Esophagus muscularis mucosa (tissue), 4 donors: ENCODE measurements at regions not wholly inside any gene's neighbourhood (a gene's known extent, or its start where the extent isn't known, plus 50 kb on each side); places are given as distances from the start of the nearest gene placed in this dataset.

Source experiments
- EP300 ChIP-seq: sonication (generic); formaldehyde crosslinking; IDR thresholded peaks from one replicate; pipeline ENCODE4 v1.6.1; 2017; ENCODE audit warnings: antibody characterized with exemption
- POLR2A ChIP-seq: fragments of 450-650 bp; IDR thresholded peaks from one replicate; pipeline ENCODE4 v1.6.1; 2017; ENCODE audit warnings: antibody characterized with exemption, moderate library complexity, mild to moderate bottlenecking, low read depth
- TF ChIP-seq, protein P1 (sequence below), 3 experiments: fragments of 200-600 bp in 2 of 3; fragments of 450-650 bp in 1 of 3; sonication (generic) in 2 of 3; IDR thresholded peaks; one replicate each; pipeline ENCODE4 v1.5.1; 2017 to 2019; ENCODE audit warnings: antibody characterized with exemption in 3 of 3, mild to moderate bottlenecking in 2 of 3, moderate library complexity in 1 of 3

DNA sequence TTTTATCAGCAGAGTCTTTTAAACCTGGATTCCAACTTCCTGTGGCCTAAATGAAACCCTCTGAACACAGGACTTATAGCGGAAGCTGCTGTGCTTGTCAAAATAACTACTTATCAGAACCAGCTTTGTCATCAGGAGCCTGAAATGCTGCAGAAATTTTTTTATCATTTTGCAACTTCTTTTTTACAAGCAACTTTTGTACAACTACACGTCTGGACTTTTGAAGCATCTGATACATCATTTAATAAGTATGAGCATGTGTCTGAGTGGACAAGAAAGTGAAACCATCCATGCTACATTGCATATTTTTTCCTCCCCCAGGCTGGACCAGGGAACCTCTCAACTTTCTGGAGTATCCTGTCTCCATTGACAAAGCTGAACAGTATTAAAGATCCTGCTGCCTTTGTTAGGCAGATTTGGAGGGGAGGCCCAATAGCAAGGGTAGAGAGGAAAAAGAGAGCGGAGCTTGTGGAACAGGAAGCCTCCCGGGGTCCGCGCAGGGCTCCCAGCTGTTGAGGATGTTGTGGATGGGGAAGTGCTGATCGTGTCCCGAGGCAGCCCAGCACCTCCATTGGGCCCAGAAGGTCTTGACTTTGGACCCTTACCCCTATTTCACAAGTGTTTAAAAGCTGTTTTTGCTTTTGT is 196.6 kb downstream of the MSX2 start:
- TF ChIP-seq, protein P1, sequence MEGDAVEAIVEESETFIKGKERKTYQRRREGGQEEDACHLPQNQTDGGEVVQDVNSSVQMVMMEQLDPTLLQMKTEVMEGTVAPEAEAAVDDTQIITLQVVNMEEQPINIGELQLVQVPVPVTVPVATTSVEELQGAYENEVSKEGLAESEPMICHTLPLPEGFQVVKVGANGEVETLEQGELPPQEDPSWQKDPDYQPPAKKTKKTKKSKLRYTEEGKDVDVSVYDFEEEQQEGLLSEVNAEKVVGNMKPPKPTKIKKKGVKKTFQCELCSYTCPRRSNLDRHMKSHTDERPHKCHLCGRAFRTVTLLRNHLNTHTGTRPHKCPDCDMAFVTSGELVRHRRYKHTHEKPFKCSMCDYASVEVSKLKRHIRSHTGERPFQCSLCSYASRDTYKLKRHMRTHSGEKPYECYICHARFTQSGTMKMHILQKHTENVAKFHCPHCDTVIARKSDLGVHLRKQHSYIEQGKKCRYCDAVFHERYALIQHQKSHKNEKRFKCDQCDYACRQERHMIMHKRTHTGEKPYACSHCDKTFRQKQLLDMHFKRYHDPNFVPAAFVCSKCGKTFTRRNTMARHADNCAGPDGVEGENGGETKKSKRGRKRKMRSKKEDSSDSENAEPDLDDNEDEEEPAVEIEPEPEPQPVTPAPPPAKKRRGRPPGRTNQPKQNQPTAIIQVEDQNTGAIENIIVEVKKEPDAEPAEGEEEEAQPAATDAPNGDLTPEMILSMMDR (IDR thresholded peaks at IDR 0.05): no peak
- TF ChIP-seq EP300: no peak
- no peak for TF ChIP-seq POLR2A
